Stimulated activated CD8-positive, alpha-beta memory T cell treated with anti-CD3 and anti-CD28 coated beads, Interleukin-15, amount 100 ng/mL, for 4 hours (primary cell): ENCODE measurements at regions not wholly inside any gene's neighbourhood (a gene's known extent, or its start where the extent isn't known, plus 50 kb on each side); places are given as distances from the start of the nearest gene placed in this dataset.
"Not testable (repeated sequence)": the region's sequence is repeated elsewhere in the genome, so short reads cannot be mapped to it uniquely, and the experiment has no call there.

Experiments used
- DNase-seq, 2 donors: peaks; one replicate each; pipeline ENCODE4 v3.0.0-alpha.2; 2020; ENCODE audit warnings: low read depth in 2 of 2

DNA sequence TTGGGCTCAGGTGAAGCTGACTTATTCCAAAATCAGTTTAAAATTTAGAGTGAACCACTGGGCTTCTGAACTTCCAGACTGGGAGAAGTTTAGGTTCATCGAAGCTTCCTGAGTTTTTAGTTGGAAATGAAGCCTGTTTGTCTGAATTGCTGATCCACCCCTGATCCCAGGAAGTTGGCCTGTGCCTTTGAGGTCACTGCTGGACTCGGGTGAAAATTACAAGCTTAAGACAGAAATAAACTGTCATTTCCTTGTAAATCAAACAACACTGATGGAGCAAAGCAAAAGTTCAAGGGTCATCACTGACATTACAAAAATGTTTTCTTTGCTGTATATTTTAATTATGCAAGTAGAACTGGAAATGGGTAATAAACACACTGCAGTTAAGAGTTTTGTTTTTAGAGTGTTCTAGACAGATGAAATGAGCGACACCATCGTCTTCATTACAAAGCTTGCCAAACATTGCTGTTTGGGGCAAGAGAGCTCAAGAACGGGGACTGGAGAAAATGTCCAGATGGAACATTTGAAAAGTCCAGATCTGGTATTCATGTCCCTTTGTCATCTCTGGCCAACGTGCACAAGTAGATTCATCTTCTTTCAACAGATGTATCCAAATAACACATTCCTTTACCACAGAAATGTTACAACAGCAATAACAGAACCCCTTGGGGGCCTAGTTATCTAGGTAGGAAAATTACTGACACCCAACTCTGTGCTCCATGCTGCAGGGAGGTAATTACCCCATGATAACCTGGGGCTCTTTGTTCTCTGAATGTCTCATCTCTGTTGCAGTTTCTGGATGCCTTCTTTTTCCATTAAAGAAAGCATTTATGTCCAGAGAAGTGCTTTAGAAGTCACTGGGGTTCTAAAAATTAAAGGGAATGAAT is 142.4 kb upstream of the ERCC6L2 start:
- no peak for DNase-seq

DNA sequence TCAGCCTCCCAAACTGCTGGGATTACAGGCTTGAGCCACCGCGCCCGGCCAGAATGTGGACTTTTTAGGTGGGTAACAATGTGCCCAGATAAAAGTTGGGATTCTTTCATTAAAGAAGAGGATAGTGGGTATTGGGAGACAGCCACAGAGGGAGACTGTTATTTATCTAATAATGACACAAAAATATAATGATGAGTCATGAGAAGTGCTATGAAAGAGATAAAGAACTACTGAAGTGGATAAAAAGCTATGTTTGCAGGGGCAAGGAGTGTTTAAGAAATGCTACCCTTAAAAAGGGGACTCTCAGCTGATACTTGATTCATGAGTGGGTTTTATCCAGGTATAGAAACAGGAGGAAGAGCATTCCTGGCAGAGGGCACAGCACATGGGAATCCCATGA is 143.6 kb upstream of the ERCC6L2 start:
- DNase-seq: no peak

DNA sequence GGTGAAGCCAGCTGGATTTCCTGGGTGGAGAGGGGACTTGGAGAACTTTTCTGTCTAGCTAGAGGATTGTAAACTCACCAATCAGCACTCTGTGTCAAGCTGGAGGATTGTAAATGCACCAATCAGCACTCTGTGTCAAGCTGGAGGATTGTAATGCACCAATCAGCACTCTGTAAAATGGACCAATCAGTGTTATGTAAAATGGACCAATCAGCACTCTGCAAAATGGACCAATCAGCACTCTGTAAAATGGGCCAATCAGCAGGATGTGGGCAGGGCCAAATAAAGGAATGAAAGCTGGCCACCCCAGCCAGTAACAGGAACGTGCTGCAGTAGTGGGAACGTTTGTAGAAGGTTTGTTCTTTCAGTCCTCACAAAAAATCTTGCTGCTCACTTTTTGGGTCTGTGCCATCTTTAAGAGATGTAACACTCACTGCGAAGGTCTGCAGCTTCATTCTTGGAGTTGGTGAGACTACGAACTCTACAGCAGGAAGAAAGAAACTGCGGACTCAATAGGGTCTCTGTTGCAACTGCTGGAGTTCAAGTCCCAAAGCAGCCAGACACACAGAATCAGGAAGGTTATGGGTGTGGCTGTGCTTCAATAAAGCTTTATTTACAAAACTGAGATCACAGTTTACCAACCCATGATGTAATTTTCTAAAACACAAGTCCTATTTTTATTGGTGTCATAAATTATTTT is 145.7 kb upstream of the ERCC6L2 start:
- DNase-seq: no peak

DNA sequence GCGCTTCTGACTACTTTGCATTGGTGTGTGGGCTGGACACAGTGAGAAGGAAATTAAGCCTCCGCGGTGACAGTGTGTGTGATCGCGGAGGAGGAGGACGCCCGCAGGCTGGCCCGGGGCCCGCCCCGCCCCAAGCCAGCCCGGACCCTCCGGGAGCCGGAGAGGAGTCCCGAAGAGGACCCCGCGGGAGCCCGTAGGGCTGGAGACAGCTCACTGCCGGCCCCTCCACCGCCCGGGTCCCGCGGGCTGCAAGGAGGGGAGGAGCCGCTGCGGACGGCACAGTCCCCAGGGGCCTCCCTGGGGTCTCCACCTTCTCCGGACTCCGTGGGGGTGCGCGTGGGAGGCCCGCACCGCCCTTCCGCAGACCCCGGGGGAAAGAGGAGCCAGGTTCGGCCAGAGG is 146.4 kb upstream of the ERCC6L2 start:
- no peak for DNase-seq

DNA sequence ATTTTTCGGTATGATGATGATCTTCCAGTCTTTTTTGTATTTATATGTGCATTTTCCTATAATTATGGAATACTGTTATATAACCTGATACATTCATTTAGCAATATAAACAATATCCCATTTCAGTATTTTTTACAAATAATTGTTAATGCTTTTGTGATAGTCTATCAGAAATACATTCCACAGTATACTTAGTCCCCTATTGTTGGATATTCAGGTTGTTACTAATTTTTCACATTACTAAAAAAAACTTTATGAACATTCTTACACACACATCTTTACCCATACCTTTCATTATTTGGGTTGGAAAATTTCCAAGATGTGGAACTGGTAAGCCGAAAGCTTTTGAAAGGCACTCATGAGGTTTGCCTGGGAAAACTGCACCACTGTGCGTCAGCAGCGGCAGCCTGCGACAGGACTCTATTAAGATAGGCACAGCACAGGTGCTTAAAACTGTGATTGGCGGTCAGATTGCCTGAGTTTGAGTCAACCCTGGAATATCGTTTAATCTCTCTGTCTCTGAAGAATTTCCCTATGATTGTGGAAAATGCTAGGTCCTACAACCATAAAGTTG is 147.5 kb upstream of the ERCC6L2 start:
- DNase-seq: no peak

DNA sequence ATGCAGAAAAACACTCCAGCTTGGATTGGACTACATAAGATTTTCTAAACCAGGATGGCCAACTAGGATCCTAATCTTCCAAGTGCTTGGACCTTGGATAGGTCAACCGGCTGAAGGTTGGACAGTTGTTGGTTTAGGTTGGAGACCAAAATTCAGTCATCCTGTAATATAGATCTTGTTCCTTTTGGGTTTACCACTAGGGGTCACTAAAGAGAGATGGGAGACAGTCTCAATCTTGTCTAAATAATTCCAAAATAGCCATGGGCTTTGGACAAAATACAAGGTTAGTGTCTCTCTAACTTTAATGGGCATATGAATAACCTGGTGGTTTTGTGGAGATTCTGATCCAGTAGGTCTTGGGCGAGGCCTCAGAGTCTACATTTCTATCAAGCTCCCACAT is 148.7 kb upstream of the ERCC6L2 start:
- no peak for DNase-seq

DNA sequence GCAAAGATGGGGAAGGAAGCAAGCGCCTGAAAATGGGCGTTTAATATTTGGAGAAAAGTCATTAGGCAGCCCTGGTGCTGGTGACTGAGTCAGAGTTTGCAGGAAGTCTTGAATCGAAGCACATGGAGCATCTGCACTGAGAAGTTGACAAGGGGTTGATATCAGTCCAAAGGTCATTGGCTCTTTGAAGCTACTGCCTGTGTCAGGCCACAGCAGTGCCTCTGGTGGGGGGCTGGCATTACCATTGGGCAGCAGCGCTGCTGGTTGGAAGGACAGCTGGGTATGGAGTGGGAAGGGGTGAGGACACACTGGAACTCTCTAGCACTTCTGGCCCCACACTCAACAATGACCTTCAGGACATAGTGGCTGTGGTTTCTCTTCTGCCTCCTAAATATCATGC is 150.4 kb upstream of the ERCC6L2 start:
- DNase-seq: no peak

DNA sequence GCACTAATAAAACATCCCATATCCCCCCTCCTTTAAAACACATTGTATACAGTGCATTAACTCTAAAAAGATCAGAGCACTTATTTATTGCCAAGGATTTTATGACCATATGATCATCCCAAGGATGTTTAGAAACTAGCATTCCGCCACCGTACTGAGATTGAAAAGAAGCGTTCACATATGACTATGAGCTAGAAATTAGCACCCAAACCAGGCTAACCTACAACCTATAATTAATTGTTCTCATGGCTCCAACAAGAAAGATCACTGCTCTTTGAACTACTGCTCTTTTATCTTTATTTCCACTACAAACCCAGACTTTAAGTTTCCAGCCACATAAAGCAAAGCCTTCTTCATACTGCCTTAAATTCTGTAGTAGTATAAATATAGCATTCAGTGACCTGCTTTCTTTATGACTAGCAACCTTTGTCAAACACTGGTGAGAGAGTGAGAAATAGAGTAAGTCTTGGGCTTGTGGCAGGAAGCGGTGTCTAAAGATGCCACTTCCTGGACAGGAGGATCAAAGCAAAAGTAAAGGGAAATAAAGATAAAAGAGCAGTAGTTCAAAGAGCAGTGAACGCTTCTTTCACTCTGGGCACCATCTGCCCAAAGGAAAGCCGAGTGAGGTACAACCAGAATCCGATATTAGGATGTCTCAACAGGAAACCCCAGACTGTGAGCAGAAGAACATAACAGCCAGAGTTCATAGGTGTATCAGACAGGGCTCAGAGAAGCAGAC is 151.1 kb upstream of the ERCC6L2 start:
- peak; percentile 14 to 42 for DNase-seq

DNA sequence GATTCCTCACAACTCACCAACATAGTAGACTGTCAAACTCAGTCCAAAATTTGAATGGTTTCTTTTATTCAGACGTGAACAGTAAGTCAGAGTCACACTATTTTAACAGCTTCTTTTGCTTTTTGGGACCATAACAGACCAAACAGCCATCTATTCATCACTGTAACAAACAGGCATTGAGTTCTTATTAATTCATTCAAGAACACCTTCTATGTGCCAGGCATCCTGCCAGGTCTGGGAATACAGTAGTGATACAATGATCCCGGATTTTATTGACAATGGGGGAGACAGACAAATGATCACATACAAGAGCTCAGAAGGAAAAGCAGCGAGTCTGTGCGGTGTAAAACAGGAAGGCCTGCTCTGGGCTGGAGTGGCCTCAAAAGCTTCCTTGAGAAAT is 153.3 kb upstream of the ERCC6L2 start:
- DNase-seq: no peak

DNA sequence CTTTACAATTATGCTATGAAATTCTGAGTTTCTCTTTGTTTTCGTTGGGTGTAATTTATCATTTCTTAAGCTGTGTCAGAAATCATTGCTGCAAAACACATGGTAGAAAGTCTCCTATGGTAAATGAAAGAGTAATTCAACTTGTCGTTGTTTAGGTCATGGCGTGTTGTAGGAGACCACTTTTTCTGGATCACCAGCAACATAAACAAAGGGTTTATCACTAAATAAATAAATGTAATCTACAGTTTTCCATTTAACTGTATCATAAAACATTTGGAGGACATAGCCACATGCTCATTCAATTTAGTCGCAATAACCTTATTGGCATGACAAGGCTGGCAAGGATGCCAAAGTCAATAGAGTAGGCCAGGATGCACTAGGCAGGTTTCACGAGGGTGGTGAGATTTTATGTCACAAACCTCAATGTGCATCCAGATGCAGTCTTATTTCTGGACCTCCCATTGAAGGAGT is 154.4 kb upstream of the ERCC6L2 start:
- no peak for DNase-seq

DNA sequence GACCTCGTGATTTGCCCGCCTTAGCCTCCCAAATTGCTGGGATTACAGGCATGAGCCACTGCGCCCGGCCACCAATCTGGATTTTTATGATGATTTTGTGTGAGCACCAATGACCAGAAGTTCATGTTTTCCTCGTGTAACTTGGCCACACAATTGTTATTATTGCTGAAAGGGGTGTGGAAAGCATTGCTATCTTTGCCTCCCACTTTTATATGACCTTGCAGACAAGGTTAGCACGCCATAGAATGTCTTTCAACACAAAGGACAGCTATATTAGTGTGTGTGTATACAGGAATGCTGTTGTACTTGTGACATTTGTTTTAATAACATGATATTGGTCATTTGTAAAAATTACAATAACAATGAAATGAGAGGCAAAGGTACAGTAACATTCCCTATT is 155.0 kb upstream of the ERCC6L2 start:
- no peak for DNase-seq

DNA sequence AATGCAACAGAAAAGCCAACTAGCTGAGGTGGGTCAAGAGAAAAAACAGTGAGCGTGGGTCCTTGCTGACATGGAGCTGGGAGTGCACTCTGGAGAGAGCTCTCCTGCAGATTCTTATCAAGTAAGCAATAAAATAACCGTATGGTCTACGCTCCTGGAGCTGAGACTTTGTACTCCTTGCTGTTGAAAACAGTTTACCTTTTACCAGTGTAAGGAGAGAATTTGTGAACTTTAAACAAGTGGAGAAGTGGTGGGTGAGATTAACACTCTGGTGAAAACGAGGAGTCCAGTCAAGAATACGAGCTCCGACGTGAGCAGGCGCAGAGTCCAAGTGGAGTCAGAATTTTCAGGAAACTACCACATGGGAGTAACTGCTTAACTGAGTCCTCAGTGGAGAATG is 156.1 kb upstream of the ERCC6L2 start:
- no peak for DNase-seq

DNA sequence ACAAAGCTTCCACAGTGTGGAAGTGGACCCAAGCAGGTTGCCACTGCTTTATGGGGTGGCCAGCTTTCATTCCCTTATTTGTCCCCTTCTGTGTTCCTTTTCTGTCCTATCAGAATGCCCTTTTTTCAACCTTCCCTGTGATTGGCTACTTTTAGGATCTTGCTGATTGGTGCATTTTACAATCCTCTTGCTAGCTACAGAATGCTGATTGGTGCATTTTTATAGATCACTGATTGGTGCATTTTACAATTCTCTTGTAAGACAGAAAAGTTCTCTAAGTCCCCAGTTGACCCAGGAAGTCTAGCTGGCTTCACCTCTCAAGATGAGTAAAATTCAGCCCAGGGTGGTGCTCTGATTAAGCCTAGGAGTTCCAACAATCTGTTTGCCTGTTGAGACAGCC is 157.2 kb upstream of the ERCC6L2 start:
- DNase-seq: no peak

DNA sequence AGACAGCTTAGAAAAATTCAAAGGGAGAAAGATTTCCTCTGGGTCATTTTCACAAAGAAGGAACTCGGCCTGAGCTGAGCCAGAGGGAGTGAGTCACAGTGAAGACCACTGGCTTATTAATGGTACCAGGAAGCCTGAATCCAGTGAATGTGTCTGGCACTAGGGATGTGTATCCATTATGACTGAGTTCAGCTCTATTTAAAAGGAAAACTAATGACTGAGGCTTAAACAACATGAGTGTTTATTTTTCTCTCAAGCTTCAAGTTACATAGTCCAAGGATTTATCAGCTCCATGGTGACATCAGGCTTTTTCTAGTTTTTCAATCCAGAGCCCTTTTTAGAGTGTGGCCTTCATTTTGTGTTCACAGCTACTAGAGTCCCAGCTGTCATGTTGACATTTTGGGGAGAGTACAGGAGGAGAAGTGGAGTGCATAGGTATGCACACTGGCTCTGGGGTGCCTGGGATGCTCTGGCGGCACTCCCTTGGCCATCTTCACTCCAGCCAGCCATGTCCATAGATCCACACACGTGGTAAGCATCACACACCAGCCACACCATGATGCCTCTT is 159.5 kb upstream of the ERCC6L2 start:
- no peak for DNase-seq

DNA sequence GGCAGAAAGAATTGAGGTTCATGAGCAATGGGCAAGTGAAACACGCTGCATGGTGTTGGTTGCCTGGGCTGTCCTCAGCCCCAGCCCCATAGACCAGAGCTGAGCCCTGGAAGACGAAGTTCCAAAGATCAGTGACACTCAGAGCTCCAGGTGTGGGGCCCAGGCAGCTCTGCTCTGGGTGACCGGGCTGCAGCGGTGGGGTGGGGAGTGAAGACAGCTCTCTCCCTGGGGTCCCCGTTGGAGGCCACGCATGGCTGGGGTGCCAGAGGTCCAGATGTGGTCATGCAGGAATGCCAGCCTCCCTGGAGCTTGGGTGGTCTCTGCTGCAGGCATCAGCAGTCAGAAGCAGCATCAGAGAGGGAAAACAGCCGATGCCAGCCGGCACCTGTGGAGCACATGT is 165.0 kb upstream of the ERCC6L2 start:
- DNase-seq: no peak

DNA sequence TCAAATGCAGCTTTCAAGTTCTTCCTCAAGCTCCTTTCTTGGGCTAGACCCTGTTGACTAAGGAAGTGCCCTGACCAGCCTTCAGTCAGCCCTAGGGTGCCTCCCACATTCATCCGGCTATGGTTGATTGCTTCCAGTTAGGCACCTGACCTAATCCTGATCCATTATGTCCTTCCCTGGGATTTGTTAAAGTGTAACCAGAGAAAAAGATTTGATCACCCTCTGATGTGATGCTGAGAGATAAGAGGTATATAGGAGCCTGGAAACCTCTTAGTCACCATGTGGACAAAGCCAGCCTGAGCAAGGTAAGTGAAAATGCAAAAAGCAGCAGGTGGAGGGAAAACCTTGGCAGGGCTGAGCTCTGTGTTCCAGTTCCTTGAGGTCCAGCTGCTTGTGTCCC is 178.8 kb upstream of the ERCC6L2 start:
- DNase-seq: no peak

DNA sequence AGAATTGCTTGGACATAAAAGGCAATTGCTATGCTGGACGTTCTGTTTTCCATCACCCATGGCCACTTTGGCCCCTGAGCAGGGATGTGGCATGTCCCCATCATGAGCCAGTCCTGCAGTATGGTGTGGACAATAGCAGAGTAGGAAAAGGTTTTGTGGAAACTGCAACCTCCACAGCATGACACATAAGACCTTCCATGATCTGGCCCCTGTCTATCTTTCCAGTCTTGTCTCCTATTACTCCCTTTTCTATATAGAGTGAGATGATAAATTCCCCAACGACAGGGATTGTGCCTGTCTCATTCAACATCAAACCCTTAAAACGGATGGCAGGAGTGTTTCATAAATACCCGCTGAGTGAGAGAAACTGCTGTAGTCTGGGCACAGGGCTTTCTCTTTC is 174.7 kb upstream of the PTCH1 start:
- DNase-seq: no peak

DNA sequence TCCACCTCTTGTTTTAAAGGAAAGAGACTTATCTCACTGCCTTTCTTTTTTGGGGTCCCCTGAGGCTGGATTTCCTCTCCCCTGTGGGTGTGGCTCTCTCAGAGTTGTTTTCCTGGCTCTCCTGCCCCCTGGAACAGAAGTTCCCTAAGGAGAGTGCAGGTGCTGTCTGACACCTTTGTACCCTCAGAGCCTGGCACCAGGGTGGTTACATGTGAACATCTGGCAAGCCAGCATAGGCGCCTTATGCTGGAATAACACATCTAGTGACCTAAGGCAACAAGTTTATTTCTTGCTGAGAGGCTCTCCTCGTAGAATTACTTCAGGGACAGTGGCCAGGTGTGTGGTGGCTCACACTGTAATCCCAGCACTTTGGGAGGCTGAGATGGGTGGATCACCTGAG is 172.9 kb upstream of the PTCH1 start:
- no peak for DNase-seq

DNA sequence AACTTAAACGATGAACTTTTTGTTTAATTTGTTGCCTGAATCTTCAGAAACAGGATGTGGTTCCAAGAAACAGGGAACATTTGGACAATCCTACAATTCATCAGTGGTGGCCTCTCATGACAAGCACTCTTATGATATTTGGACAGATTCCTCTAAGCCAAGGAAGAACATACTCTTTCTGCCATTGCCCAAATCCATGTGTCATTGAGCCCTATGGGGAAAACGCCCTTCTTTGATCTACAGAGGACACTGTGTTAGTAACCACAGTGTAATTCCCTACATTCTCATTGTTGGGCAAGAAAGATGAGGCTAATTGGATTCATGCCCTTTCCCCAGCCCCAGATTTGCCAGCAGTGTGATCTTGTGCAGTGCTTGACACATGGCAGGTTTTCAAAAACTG is 167.7 kb upstream of the PTCH1 start:
- DNase-seq: no peak

DNA sequence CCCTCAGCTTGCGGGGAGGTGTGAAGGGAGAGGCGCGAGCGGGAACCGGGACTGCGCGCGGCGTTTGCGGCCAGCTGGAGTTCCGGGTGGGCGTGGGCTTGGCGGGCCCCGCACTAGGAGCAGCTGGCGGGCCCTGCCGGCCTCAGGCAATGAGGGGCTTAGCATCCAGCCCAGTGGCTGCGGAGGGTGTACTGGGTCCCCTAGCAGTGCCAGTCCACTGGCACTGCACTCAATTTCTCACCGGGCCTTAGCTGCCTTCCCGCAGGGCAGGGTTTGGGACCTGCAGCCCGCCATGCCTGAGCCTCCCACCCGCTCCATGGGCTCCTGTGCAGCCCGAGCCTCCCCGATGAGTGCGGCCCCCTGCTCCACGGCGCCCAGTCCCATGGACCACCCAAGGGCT is 163.5 kb upstream of the PTCH1 start:
- DNase-seq: not testable (repeated sequence)

DNA sequence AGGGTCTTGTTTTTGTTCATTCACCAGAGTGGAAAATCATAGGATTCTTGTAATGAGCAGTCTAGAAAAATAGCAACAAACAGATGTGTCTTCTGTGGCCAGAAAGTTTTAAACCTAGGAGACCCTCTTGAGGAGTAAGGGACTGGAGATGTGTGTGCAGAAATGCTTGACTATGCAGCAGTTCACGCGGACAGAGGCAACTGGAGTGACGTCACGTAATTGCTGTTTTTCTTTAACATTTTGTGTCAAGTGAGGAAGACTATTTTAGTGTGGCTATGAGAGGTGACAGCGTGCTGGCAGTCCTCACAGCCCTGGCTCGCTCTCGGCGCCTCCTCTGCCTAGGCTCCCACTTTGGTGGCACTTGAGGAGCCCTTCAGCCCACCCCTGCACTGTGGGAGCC is 163.1 kb upstream of the PTCH1 start:
- DNase-seq: no peak

DNA sequence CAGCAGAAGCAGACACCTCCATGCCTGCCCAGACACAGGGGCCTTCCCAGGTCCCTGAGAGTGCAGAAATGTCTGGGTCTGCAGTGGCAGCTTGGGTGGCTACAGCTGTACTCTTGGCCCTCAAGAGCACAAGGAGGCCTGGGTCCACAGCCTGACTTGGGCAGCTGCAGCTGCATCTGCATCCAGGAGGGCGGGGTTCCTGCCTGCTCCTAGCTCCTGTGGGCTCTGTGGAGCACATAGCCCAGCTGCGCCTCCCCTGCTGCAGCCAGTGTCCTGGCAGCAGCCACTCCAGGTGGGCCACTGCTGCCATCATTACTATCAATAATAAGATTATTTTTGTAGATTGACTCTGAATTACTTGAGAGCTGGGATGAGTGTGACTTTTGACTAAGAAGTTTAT is 162.0 kb upstream of the PTCH1 start:
- DNase-seq: no peak
